Astrocyte (in vitro differentiated cells and primary cell): ENCODE measurements at regions not wholly inside any gene's neighbourhood (a gene's known extent, or its start where the extent isn't known, plus 50 kb on each side); places are given as distances from the start of the nearest gene placed in this dataset.

Source experiments
- DNase-seq: peaks from one replicate; pipeline ENCODE4 v3.0.0-alpha.2; 2010; ENCODE audit warnings: low read depth
- FAIRE-seq: peaks from 2 replicates; lab custom pipeline; 2011; peaks lifted over from hg19 to GRCh38; lab: Jason Lieb, UNC
- H2AFZ ChIP-seq: 2 replicates; pipeline ENCODE4 v1.6.0; 2012; ENCODE audit warnings: low read depth, low read length, inconsistent platforms
- H3K27ac ChIP-seq: 2 replicates; pipeline ENCODE4 v1.5.1; 2011; ENCODE audit warnings: low read depth, low read length, inconsistent platforms
- H3K27me3 ChIP-seq: 2 replicates; pipeline ENCODE4 v1.6.0; 2011; ENCODE audit warnings: low read length, inconsistent platforms; ENCODE audit not compliant: insufficient read depth
- H3K36me3 ChIP-seq: 2 replicates; pipeline ENCODE4 v1.5.1; 2011; ENCODE audit warnings: low read length, inconsistent platforms; ENCODE audit not compliant: insufficient read depth
- H3K4me1 ChIP-seq: 2 replicates; pipeline ENCODE4 v1.5.1; 2011; ENCODE audit warnings: low read length, inconsistent platforms; ENCODE audit not compliant: insufficient read depth
- H3K4me2 ChIP-seq: 2 replicates; pipeline ENCODE4 v1.6.0; 2012; ENCODE audit warnings: low read length, inconsistent platforms
- H3K4me3 ChIP-seq: 2 replicates; pipeline ENCODE4 v1.5.1; 2011; ENCODE audit warnings: low read depth, mild to moderate bottlenecking, low read length, inconsistent platforms; ENCODE audit not compliant: insufficient read depth
- H3K79me2 ChIP-seq: 2 replicates; pipeline ENCODE4 v1.6.0; 2012; ENCODE audit warnings: mild to moderate bottlenecking, low read length, inconsistent platforms; ENCODE audit not compliant: insufficient read depth
- H3K9ac ChIP-seq: 2 replicates; pipeline ENCODE4 v1.6.0; 2012; ENCODE audit warnings: mild to moderate bottlenecking, low read length, inconsistent platforms
- H3K9me3 ChIP-seq: 2 replicates; pipeline ENCODE4 v1.5.1; 2012; ENCODE audit warnings: low read depth, mild to moderate bottlenecking, low read length, inconsistent platforms; ENCODE audit not compliant: insufficient read depth
- H4K20me1 ChIP-seq: 2 replicates; pipeline ENCODE4 v1.6.0; 2012; ENCODE audit warnings: low read length, inconsistent platforms; ENCODE audit not compliant: insufficient read depth
- H3K27ac Mint-ChIP-seq: one replicate; pipeline ENCODE4 v1.8.0; 2021; ENCODE audit warnings: mild to moderate bottlenecking, mixed read lengths; ENCODE audit not compliant: unreplicated experiment
- H3K27me3 Mint-ChIP-seq: one replicate; pipeline ENCODE4 v1.8.0; 2021; ENCODE audit warnings: low read depth, mixed read lengths; ENCODE audit not compliant: unreplicated experiment
- H3K36me3 Mint-ChIP-seq: one replicate; pipeline ENCODE4 v1.8.0; 2021; ENCODE audit warnings: low read depth, mixed read lengths; ENCODE audit not compliant: unreplicated experiment
- H3K4me1 Mint-ChIP-seq: one replicate; pipeline ENCODE4 v1.8.0; 2021; ENCODE audit warnings: low read depth, mixed read lengths; ENCODE audit not compliant: unreplicated experiment
- H3K4me3 Mint-ChIP-seq: one replicate; pipeline ENCODE4 v1.8.0; 2021; ENCODE audit warnings: mild to moderate bottlenecking, moderate library complexity, mixed read lengths; ENCODE audit not compliant: unreplicated experiment
- H3K9me3 Mint-ChIP-seq: one replicate; pipeline ENCODE4 v1.8.0; 2021; ENCODE audit warnings: mild to moderate bottlenecking, mixed read lengths; ENCODE audit not compliant: unreplicated experiment
- EZH2 ChIP-seq: IDR thresholded peaks from 2 replicates; pipeline ENCODE4 v1.6.1; 2012; ENCODE audit warnings: mild to moderate bottlenecking, low read length, inconsistent platforms; ENCODE audit not compliant: insufficient read depth
- TF ChIP-seq, protein P1 (sequence below): IDR thresholded peaks from 2 replicates; pipeline ENCODE4 v1.5.1; 2011; ENCODE audit warnings: low read depth, mild to moderate bottlenecking, inconsistent platforms, low read length, moderate library complexity; ENCODE audit not compliant: insufficient read depth

DNA sequence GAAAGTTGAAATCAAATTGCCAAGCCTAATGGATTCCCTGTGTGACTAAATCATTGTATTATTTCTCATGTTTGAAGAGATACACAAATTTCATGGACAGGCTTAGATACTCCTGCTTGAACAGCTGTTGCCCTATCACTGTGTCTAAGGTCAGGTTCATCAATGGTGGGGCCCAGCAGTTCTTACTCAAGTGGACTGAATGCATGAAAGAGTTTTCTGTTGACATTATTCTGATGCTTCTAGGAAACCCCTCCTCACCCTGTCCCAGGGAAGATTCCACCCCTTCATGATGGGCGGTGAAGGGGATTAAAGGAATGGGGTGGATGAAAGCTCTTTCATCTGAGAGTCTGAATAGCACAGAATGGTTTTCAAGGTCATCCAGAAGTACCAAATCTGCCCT, 148.8 kb downstream of the INO80D start:
- Histone ChIP-seq H3K27ac (no peak overlapping the region), H3K9me3 (no peaks in the 10 kb centered on the region), H4K20me1 (no peaks in the 10 kb centered on the region), H3K27me3 (no peaks in the 10 kb centered on the region), H3K9ac (no peak overlapping the region), H3K4me2 (no peak overlapping the region), H2AFZ (no peak overlapping the region), H3K4me1 (no peaks in the 10 kb centered on the region), H3K79me2 (no peaks in the 10 kb centered on the region), H3K36me3 (no peaks in the 10 kb centered on the region), H3K4me3 (no peak overlapping the region)
- H3K4me3 Mint-ChIP-seq, result no peak overlapping the region
- H3K9me3 Mint-ChIP-seq, result no peaks in the 10 kb centered on the region
- no peak overlapping the region for H3K27ac Mint-ChIP-seq
- no peak for FAIRE-seq
- H3K36me3 Mint-ChIP-seq, result no peaks in the 10 kb centered on the region
- H3K4me1 Mint-ChIP-seq, result no peaks in the 10 kb centered on the region
- DNase-seq, result no peak
- TF ChIP-seq EZH2, result no peak
- H3K27me3 Mint-ChIP-seq, result peaks cover 2% of the 10 kb centered on the region

DNA sequence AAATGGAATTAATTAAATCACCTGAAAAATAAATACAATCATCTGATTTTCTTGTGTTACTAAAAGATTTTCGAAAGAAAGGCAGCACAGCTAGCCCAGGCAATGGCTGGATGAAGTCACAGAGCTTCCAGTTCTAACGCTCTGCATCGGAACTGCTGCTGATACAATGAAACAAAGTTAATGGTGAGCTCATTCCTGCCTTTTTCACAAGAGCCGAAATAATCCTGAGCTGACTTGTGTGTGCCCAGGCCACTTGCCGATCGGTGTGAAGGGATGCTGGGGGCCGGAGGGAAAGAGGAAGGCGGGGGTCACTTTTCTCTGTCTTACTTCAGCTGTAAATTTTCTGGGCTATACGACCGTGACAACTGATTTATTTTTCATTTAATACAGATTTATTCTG, 149.5 kb downstream of the INO80D start:
- no peaks in the 10 kb centered on the region for H3K36me3 ChIP-seq

DNA sequence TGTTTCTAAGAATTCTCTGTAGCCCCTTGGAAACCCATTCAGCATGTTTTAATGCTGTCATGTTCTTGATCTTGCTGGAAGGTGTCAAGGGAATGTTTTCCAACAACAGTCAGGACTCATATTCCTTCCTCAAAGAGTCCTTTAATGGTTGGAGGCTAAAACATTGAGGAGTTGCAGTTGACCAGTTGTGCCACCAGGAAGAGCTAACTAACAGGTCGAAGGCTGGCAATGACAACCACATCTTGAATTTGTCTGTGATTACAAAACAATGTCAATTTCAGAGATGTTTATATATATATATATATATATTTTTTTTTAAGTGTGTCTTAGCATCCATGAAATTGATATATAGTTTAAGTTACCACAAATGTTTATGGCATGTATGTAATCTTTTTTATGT, 151.5 kb downstream of the INO80D start:
- Histone ChIP-seq H3K27me3 (no peaks in the 10 kb centered on the region), H4K20me1 (no peaks in the 10 kb centered on the region), H3K9ac (no peak overlapping the region), H3K4me2 (no peak overlapping the region), H2AFZ (no peak overlapping the region), H3K27ac (no peak overlapping the region), H3K4me1 (no peaks in the 10 kb centered on the region), H3K79me2 (no peaks in the 10 kb centered on the region), H3K4me3 (no peak overlapping the region), H3K9me3 (no peaks in the 10 kb centered on the region), H3K36me3 (no peaks in the 10 kb centered on the region)
- no peaks in the 10 kb centered on the region for H3K36me3 Mint-ChIP-seq
- H3K27ac Mint-ChIP-seq, result no peak overlapping the region
- no peak for DNase-seq
- no peaks in the 10 kb centered on the region for H3K9me3 Mint-ChIP-seq
- no peak overlapping the region for H3K4me3 Mint-ChIP-seq
- peaks cover 15% of the 10 kb centered on the region for H3K4me1 Mint-ChIP-seq
- TF ChIP-seq EZH2, result no peak
- TF ChIP-seq, protein P1, sequence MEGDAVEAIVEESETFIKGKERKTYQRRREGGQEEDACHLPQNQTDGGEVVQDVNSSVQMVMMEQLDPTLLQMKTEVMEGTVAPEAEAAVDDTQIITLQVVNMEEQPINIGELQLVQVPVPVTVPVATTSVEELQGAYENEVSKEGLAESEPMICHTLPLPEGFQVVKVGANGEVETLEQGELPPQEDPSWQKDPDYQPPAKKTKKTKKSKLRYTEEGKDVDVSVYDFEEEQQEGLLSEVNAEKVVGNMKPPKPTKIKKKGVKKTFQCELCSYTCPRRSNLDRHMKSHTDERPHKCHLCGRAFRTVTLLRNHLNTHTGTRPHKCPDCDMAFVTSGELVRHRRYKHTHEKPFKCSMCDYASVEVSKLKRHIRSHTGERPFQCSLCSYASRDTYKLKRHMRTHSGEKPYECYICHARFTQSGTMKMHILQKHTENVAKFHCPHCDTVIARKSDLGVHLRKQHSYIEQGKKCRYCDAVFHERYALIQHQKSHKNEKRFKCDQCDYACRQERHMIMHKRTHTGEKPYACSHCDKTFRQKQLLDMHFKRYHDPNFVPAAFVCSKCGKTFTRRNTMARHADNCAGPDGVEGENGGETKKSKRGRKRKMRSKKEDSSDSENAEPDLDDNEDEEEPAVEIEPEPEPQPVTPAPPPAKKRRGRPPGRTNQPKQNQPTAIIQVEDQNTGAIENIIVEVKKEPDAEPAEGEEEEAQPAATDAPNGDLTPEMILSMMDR, result no peak
- peaks cover 2% of the 10 kb centered on the region for H3K27me3 Mint-ChIP-seq
- FAIRE-seq, result no peak

More for the DNA sequence above, 149.5 kb downstream of the INO80D start:
- H3K4me3 Mint-ChIP-seq, result no peak overlapping the region
- no peak overlapping the region for H3K4me3 ChIP-seq
- no peak overlapping the region for H3K27ac ChIP-seq
- no peaks in the 10 kb centered on the region for H3K79me2 ChIP-seq
- H3K27ac Mint-ChIP-seq, result no peak overlapping the region
- H3K4me1 Mint-ChIP-seq, result no peaks in the 10 kb centered on the region
- H3K27me3 ChIP-seq, result no peaks in the 10 kb centered on the region
- FAIRE-seq, result no peak
- H3K36me3 Mint-ChIP-seq, result no peaks in the 10 kb centered on the region
- H3K4me2 ChIP-seq, result no peak overlapping the region
- H3K27me3 Mint-ChIP-seq, result peaks cover 2% of the 10 kb centered on the region
- no peak for DNase-seq
- H4K20me1 ChIP-seq, result no peaks in the 10 kb centered on the region
- no peaks in the 10 kb centered on the region for H3K9me3 ChIP-seq
- H3K4me1 ChIP-seq, result no peaks in the 10 kb centered on the region
- H3K9me3 Mint-ChIP-seq, result no peaks in the 10 kb centered on the region
- H2AFZ ChIP-seq, result peak overlapping the region; percentile 17
- H3K9ac ChIP-seq, result no peak overlapping the region
- no peak for TF ChIP-seq EZH2
- TF ChIP-seq, protein P1, result no peak
